Vagina (tissue), 2 donors: ENCODE measurements at regions not wholly inside any gene's neighbourhood (a gene's known extent, or its start where the extent isn't known, plus 50 kb on each side); places are given as distances from the start of the nearest gene placed in this dataset.

Experiments
- DNase-seq, 2 donors: peaks; one replicate each; pipeline ENCODE4 v3.0.0-alpha.2; 2017; ENCODE audit errors: extremely low spot score in 2 of 2
- H3K27ac ChIP-seq: fragments of 200-600 bp; sonication (generic); one replicate; pipeline ENCODE4 v1.5.1; 2019
- H3K27me3 ChIP-seq: fragments of 200-600 bp; sonication (generic); one replicate; pipeline ENCODE4 v1.5.1; 2019
- H3K36me3 ChIP-seq, 2 donors: fragments of 200-600 bp; sonication (generic); one replicate each; pipeline ENCODE4 v1.5.1; 2017 to 2019
- H3K4me1 ChIP-seq: fragments of 200-600 bp; sonication (generic); one replicate; pipeline ENCODE4 v1.5.1; 2019
- H3K4me3 ChIP-seq, 2 donors: fragments of 200-600 bp; sonication (generic); 1 replicate in 1 of 2; 2 replicates in 1 of 2; pipeline ENCODE4 v1.5.1; 2016 to 2019
- H3K9me3 ChIP-seq: fragments of 200-600 bp; sonication (generic); one replicate; pipeline ENCODE4 v1.5.1; 2019
- CTCF ChIP-seq, 3 experiments: fragments of 450-650 bp in 2 of 3; fragments of 200-600 bp in 1 of 3; sonication (generic) in 1 of 3; IDR thresholded peaks; one replicate each; pipeline ENCODE4 v1.5.1; 2017 to 2019; ENCODE audit warnings: antibody characterized with exemption in 3 of 3, mild to moderate bottlenecking in 2 of 3, moderate library complexity in 2 of 3
- POLR2A ChIP-seq, 2 donors: fragments of 450-650 bp; IDR thresholded peaks; one replicate each; pipeline ENCODE4 v1.6.1; 2017; ENCODE audit warnings: antibody characterized with exemption in 2 of 2, mild to moderate bottlenecking in 2 of 2, moderate library complexity in 2 of 2
- POLR2AphosphoS5 ChIP-seq, 2 donors: sonication (generic); formaldehyde crosslinking; IDR thresholded peaks; one replicate each; pipeline ENCODE4 v1.9.0; 2017; ENCODE audit warnings: antibody characterized with exemption in 2 of 2, mild to moderate bottlenecking in 2 of 2, low read depth in 1 of 2; ENCODE audit not compliant: insufficient read depth in 1 of 2
- intact Hi-C: fragments of 100-400 bp; cut with DNase I; formaldehyde crosslinking; loops from one replicate; pipeline ENCODE4 v1.15.1; 2023

- Histone ChIP-seq H3K36me3 (no peaks in the 10 kb centered on the region), H3K4me1 (no peaks in the 10 kb centered on the region), H3K27me3 (no peaks in the 10 kb centered on the region), H3K27ac (no peak overlapping the region), H3K4me3 (no peak overlapping the region), H3K9me3 (no peaks in the 10 kb centered on the region)
- DNase-seq = no peak
- TF ChIP-seq POLR2A (IDR thresholded peaks at IDR 0.05) (no peak), CTCF (IDR thresholded peaks at IDR 0.05) (no peak), POLR2AphosphoS5 (IDR thresholded peaks at IDR 0.05; ENCODE audit: insufficient read depth in 1 of 2, low read depth in 1 of 2) (no peak)
- intact Hi-C loops = no loop called here
Measured at GRCh38 chr9:30673132-30673531, 1711.3 kb upstream of the ACO1 start.

- Histone ChIP-seq H3K36me3 (no peaks in the 10 kb centered on the region), H3K4me1 (no peaks in the 10 kb centered on the region), H3K27ac (no peak overlapping the region), H3K9me3 (no peaks in the 10 kb centered on the region), H3K4me3 (no peak overlapping the region), H3K27me3 (no peaks in the 10 kb centered on the region)
- TF ChIP-seq POLR2AphosphoS5 (IDR thresholded peaks at IDR 0.05; ENCODE audit: insufficient read depth in 1 of 2, low read depth in 1 of 2) = no peak
- TF ChIP-seq POLR2A (IDR thresholded peaks at IDR 0.05) = no peak
- no peak for TF ChIP-seq CTCF (IDR thresholded peaks at IDR 0.05)
- DNase-seq = no peak
- intact Hi-C loops = no loop called here
Measured at GRCh38 chr9:30676651-30677050, 1707.8 kb upstream of the ACO1 start.

- H3K4me1 ChIP-seq = no peaks in the 10 kb centered on the region
- TF ChIP-seq POLR2A (IDR thresholded peaks at IDR 0.05) (no peak), CTCF (IDR thresholded peaks at IDR 0.05) (no peak), POLR2AphosphoS5 (IDR thresholded peaks at IDR 0.05; ENCODE audit: insufficient read depth in 1 of 2, low read depth in 1 of 2) (no peak)
- intact Hi-C loops = no loop called here
Measured at GRCh38 chr9:30677221-30677620, 1707.2 kb upstream of the ACO1 start.

GRCh38 chr9:30688801-30689200 lies 1695.6 kb upstream of the ACO1 start:
- no peak overlapping the region for H3K27ac ChIP-seq
- intact Hi-C loops = no loop called here
- TF ChIP-seq POLR2A (IDR thresholded peaks at IDR 0.05) (no peak), CTCF (IDR thresholded peaks at IDR 0.05) (no peak), POLR2AphosphoS5 (IDR thresholded peaks at IDR 0.05; ENCODE audit: insufficient read depth in 1 of 2, low read depth in 1 of 2) (no peak)

More at GRCh38 chr9:30677221-30677620, 1707.2 kb upstream of the ACO1 start:
- Histone ChIP-seq H3K36me3 (no peaks in the 10 kb centered on the region), H3K9me3 (no peaks in the 10 kb centered on the region), H3K27me3 (no peaks in the 10 kb centered on the region), H3K27ac (no peak overlapping the region), H3K4me3 (no peak overlapping the region)
- DNase-seq = no peak

GRCh38 chr9:30697958-30698357 lies 1686.5 kb upstream of the ACO1 start:
- H3K4me3 ChIP-seq = no peak overlapping the region
- no peak overlapping the region for H3K27ac ChIP-seq
- no peaks in the 10 kb centered on the region for H3K27me3 ChIP-seq
- H3K4me1 ChIP-seq = no peaks in the 10 kb centered on the region
- no peaks in the 10 kb centered on the region for H3K9me3 ChIP-seq
- intact Hi-C loops = no loop called here
- no peak for DNase-seq
- H3K36me3 ChIP-seq = no peaks in the 10 kb centered on the region
- TF ChIP-seq CTCF (IDR thresholded peaks at IDR 0.05) (no peak), POLR2A (IDR thresholded peaks at IDR 0.05) (no peak), POLR2AphosphoS5 (IDR thresholded peaks at IDR 0.05; ENCODE audit: insufficient read depth in 1 of 2, low read depth in 1 of 2) (no peak)

More at GRCh38 chr9:30688801-30689200, 1695.6 kb upstream of the ACO1 start:
- no peaks in the 10 kb centered on the region for H3K9me3 ChIP-seq
- no peaks in the 10 kb centered on the region for H3K4me1 ChIP-seq
- no peaks in the 10 kb centered on the region for H3K36me3 ChIP-seq
- no peak overlapping the region for H3K4me3 ChIP-seq
- DNase-seq = no peak
- H3K27me3 ChIP-seq = no peaks in the 10 kb centered on the region
